GM12878 (cell line): ENCODE measurements at regions not wholly inside any gene's neighbourhood (a gene's known extent, or its start where the extent isn't known, plus 50 kb on each side); places are given as distances from the start of the nearest gene placed in this dataset.

ENCODE experiments used
- ATAC-seq: fragments of 200-7000 bp; cut with Tn5 transposase; 3 replicates; pipeline ENCODE4 v1.9.1; 2020; ENCODE audit warnings: mild to moderate bottlenecking, moderate library complexity
- BruUV-seq: library from RNA; stranded (reverse); fragments of 400-500 nt; replicated peaks from 2 replicates; lab custom pipeline; 2021; lab: Mats Ljungman, UMichigan
- CTCF ChIA-PET: fragments of 300-600 bp; sonication (Branson Sonifier 250); formaldehyde crosslinking; extraction: SDS; loops from one replicate; lab custom pipeline; 2021; ENCODE audit warnings: inconsistent platforms; lab: Yijun Ruan, JAX
- POLR2A ChIA-PET: fragments of 350-600 bp; formaldehyde crosslinking; extraction: SDS; loops from one replicate; lab custom pipeline; 2021; ENCODE audit warnings: inconsistent platforms; lab: Charles Lee
- RAD21 ChIA-PET: fragments of 300-600 bp; sonication (Branson Sonifier 250); formaldehyde crosslinking; loops from one replicate; lab custom pipeline; 2023; ENCODE audit warnings: antibody characterized with exemption; ENCODE audit not compliant: unreplicated experiment; lab: Charles Lee
- SMC1A ChIA-PET: fragments of 300-600 bp; sonication (Branson Sonifier 250); formaldehyde crosslinking; loops from one replicate; lab custom pipeline; 2023; ENCODE audit not compliant: unreplicated experiment, uncharacterized antibody; lab: Charles Lee
- DNase-seq: peaks from one replicate; pipeline ENCODE4 v3.0.0-alpha.2; 2011; ENCODE audit warnings: low read depth, low spot score
- FAIRE-seq: peaks from 3 replicates; lab custom pipeline; 2011; peaks lifted over from hg19 to GRCh38; lab: Jason Lieb, UNC
- H2AFZ ChIP-seq: 2 replicates; pipeline ENCODE4 v1.6.0; 2011; ENCODE audit warnings: low read depth, low read length, control low read depth; ENCODE audit not compliant: control insufficient read depth
- H3K27ac ChIP-seq: 2 replicates; pipeline ENCODE4 v1.5.1; 2011; ENCODE audit warnings: control low read depth; ENCODE audit not compliant: control insufficient read depth, insufficient read depth
- H3K27me3 ChIP-seq, 2 experiments: replicated peaks in 1 of 2; 2 replicates each; pipeline versions ENCODE4 v1.6.0 to v1.6.1; 2011; ENCODE audit warnings: low read length in 1 of 2; ENCODE audit not compliant: control insufficient read depth in 2 of 2, insufficient read depth in 2 of 2
- H3K36me3 ChIP-seq, 2 experiments: 2 replicates each; pipeline ENCODE4 v1.5.1; 2011; ENCODE audit warnings: low read length in 1 of 2; ENCODE audit not compliant: control insufficient read depth in 2 of 2, insufficient read depth in 2 of 2
- H3K4me1 ChIP-seq: 2 replicates; pipeline ENCODE4 v1.6.1; 2011; ENCODE audit warnings: mild to moderate bottlenecking, low read length, moderate library complexity, mixed read lengths; ENCODE audit not compliant: control insufficient read depth, insufficient read depth
- H3K4me2 ChIP-seq: 2 replicates; pipeline ENCODE4 v1.6.0; 2011; ENCODE audit warnings: control low read depth; ENCODE audit not compliant: control insufficient read depth, insufficient read depth
- H3K4me3 ChIP-seq: fragments of 200-600 bp; sonication (generic); 2 replicates; pipeline ENCODE4 v1.5.1; 2016
- H3K79me2 ChIP-seq: 2 replicates; pipeline ENCODE4 v1.6.0; 2011; ENCODE audit warnings: low read length; ENCODE audit not compliant: control insufficient read depth, insufficient read depth
- H3K9ac ChIP-seq: 2 replicates; pipeline ENCODE4 v1.8.0; 2011; ENCODE audit warnings: low read length, control low read depth, mixed read lengths; ENCODE audit not compliant: control insufficient read depth, insufficient read depth
- H3K9me3 ChIP-seq: replicated peaks from 3 replicates; pipeline ENCODE4 v1.5.1; 2011; ENCODE audit warnings: mild to moderate bottlenecking, low read length; ENCODE audit not compliant: control insufficient read depth, insufficient read depth
- H4K20me1 ChIP-seq: 2 replicates; pipeline ENCODE4 v1.6.0; 2011; ENCODE audit not compliant: control insufficient read depth, insufficient read depth
- FOXM1 ChIP-seq: IDR thresholded peaks from 2 replicates; pipeline ENCODE4 v1.6.1; 2012; ENCODE audit warnings: low read depth, mild to moderate bottlenecking, inconsistent platforms, low read length, moderate library complexity
- MAX ChIP-seq: IDR thresholded peaks from 2 replicates; pipeline ENCODE4 v1.6.1; 2012; ENCODE audit warnings: low read depth, low read length, improper control_type of control experiment
- NR2C1 ChIP-seq: fragments of 450-650 bp; IDR thresholded peaks from 2 replicates; pipeline ENCODE4 v1.6.1; 2017; ENCODE audit warnings: antibody characterized with exemption, mild to moderate bottlenecking, moderate library complexity
- NR2C2 ChIP-seq: IDR thresholded peaks from 2 replicates; pipeline ENCODE4 v1.6.1; 2011; ENCODE audit warnings: borderline replicate concordance, low read depth; ENCODE audit not compliant: control insufficient read depth, insufficient read length
- PAX5 ChIP-seq: IDR thresholded peaks from 2 replicates; pipeline ENCODE4 v1.6.1; 2011; ENCODE audit warnings: low read depth, low read length, borderline replicate concordance
- POLR2AphosphoS2 ChIP-seq: IDR thresholded peaks from 2 replicates; pipeline ENCODE4 v1.6.1; 2011; ENCODE audit warnings: low read depth, mild to moderate bottlenecking, low read length, improper control_type of control experiment, moderate library complexity
- RCOR1 ChIP-seq: conservative IDR thresholded peaks from 2 replicates; pipeline ENCODE4 v1.6.1; 2012; ENCODE audit warnings: low read depth, low read length, improper control_type of control experiment
- RELA ChIP-seq: fragments of 450-650 bp; IDR thresholded peaks from 2 replicates; pipeline ENCODE4 v1.8.0; 2014; ENCODE audit warnings: borderline replicate concordance; ENCODE audit not compliant: partially characterized antibody
- SMC3 ChIP-seq: IDR thresholded peaks from 2 replicates; pipeline ENCODE4 v1.6.1; 2011; ENCODE audit warnings: low read length, improper control_type of control experiment, borderline replicate concordance
- SPI1 ChIP-seq: IDR thresholded peaks from 2 replicates; pipeline ENCODE4 v1.6.1; 2011; ENCODE audit warnings: low read depth, mild to moderate bottlenecking, low read length, moderate library complexity, borderline replicate concordance; ENCODE audit not compliant: insufficient read depth
- SREBF2 ChIP-seq: IDR thresholded peaks from 2 replicates; pipeline ENCODE4 v1.6.1; 2012; ENCODE audit warnings: mild to moderate bottlenecking, low read length
- SUZ12 ChIP-seq: fragments of 200-600 bp; sonication (generic); IDR thresholded peaks from one replicate; pipeline ENCODE4 v1.6.1; 2018; ENCODE audit warnings: antibody characterized with exemption, mild to moderate bottlenecking; ENCODE audit not compliant: unreplicated experiment
- TARDBP ChIP-seq: IDR thresholded peaks from 2 replicates; pipeline ENCODE4 v1.6.1; 2016; ENCODE audit warnings: borderline replicate concordance
- TBL1XR1 ChIP-seq: IDR thresholded peaks from 2 replicates; pipeline ENCODE4 v1.6.1; 2012; ENCODE audit warnings: low read depth, low read length, improper control_type of control experiment
- ZNF622 ChIP-seq: fragments of 450-650 bp; IDR thresholded peaks from 2 replicates; pipeline ENCODE4 v1.6.1; 2017; ENCODE audit warnings: mild to moderate bottlenecking, inconsistent platforms
- ZZZ3 ChIP-seq: IDR thresholded peaks from 2 replicates; pipeline ENCODE4 v1.6.1; 2011; ENCODE audit warnings: low read depth; ENCODE audit not compliant: control insufficient read depth, insufficient read length
- WGBS: methylation state at CpG from one replicate; pipeline ENCODE4 v1.1.6; 2016; ENCODE audit warnings: low lambda C conversion rate; ENCODE audit not compliant: insufficient replicate concordance, insufficient coverage; ENCODE audit errors: missing lambda C conversion rate; 5-methylcytosine and 5-hydroxymethylcytosine counted together
- in situ Hi-C: fragments of 300-500 bp; cut with MboI; formaldehyde crosslinking; loops from 9 replicates; pipeline ENCODE4 v1.14.3; 2018; ENCODE audit warnings: mixed read lengths
- intact Hi-C: fragments of 100-400 bp; cut with micrococcal nuclease; formaldehyde crosslinking; loops from one replicate; pipeline ENCODE4 v1.14.2; 2022; ENCODE audit not compliant: unreplicated experiment
- TF ChIP-seq, protein P1 (sequence below): fragments of 150-350 bp; IDR thresholded peaks from 2 replicates; pipeline ENCODE4 v1.6.1; 2014; ENCODE audit warnings: mild to moderate bottlenecking, low read depth, low read length

- WGBS, result 19% methylated on average over 4 of the region's 4 CpGs
- ATAC-seq (no peak), FAIRE-seq (no peak), DNase-seq (no peak)
- TF ChIP-seq SMC3, result no peak
- TF ChIP-seq, protein P1, sequence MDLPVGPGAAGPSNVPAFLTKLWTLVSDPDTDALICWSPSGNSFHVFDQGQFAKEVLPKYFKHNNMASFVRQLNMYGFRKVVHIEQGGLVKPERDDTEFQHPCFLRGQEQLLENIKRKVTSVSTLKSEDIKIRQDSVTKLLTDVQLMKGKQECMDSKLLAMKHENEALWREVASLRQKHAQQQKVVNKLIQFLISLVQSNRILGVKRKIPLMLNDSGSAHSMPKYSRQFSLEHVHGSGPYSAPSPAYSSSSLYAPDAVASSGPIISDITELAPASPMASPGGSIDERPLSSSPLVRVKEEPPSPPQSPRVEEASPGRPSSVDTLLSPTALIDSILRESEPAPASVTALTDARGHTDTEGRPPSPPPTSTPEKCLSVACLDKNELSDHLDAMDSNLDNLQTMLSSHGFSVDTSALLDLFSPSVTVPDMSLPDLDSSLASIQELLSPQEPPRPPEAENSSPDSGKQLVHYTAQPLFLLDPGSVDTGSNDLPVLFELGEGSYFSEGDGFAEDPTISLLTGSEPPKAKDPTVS, result no peak
- TF ChIP-seq NR2C2, result no peak
- TF ChIP-seq ZNF622, result no peak
- TF ChIP-seq PAX5, result no peak
- no peaks in the 10 kb centered on the region for H3K4me1 ChIP-seq
- H3K36me3 ChIP-seq, result no peaks in the 10 kb centered on the region
- intact Hi-C loops, result no loop called here
- H3K9ac ChIP-seq, result no peak overlapping the region
- H3K4me2 ChIP-seq, result no peak overlapping the region
- H2AFZ ChIP-seq, result no peak overlapping the region
- no peak overlapping the region for H3K4me3 ChIP-seq
- H3K79me2 ChIP-seq, result no peaks in the 10 kb centered on the region
- ChIA-PET RAD21 (no interaction called here), CTCF (no interaction called here), POLR2A (no interaction called here), SMC1A (interaction anchor here (0.6 kb wide), 1 partner anchor 1498 kb away, joined by 3 read pairs; no protein-coding TSS in a partner anchor)
- BruUV-seq, result no TSS peak
- no peaks in the 10 kb centered on the region for H3K9me3 ChIP-seq
- H4K20me1 ChIP-seq, result no peaks in the 10 kb centered on the region
- no peaks in the 10 kb centered on the region for H3K27me3 ChIP-seq
- in situ Hi-C loops, result no loop called here
- no peak overlapping the region for H3K27ac ChIP-seq
Measured at GRCh38 chr13:89514534-89515312, 1832.8 kb upstream of the MIR17HG start.

DNA sequence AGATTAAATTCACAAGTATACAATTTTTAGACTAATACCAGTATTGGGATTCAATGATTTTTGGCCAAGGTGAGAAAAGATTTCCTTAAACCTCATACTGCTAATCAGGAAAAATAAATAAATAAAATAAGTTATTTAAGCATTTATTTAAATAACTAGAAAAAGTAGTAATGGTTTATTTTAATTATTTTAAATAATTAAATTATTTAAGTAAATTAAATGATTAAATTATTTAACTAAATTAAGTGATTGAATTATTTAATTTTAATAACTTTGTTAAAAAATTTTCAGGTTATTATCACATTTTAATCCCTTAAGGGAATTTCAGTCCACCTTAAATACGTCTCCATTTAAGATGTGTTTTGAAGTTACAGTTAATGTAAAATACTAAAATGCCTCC lies 1831.5 kb upstream of the MIR17HG start:
- no peaks in the 10 kb centered on the region for H3K4me1 ChIP-seq
- no peak overlapping the region for H3K4me2 ChIP-seq
- H2AFZ ChIP-seq, result no peak overlapping the region
- SMC1A ChIA-PET, result no interaction called here
- FAIRE-seq (no peak), ATAC-seq (no peak), DNase-seq (no peak)
- H3K27me3 ChIP-seq, result no peaks in the 10 kb centered on the region
- CTCF ChIA-PET, result no interaction called here
- intact Hi-C loops (no loop called here), in situ Hi-C loops (no loop called here)
- RAD21 ChIA-PET, result no interaction called here
- no peaks in the 10 kb centered on the region for H3K9me3 ChIP-seq
- no peak overlapping the region for H3K4me3 ChIP-seq
- 67% methylated on average over 1 of the region's 1 CpG for WGBS
- BruUV-seq, result no TSS peak
- no peaks in the 10 kb centered on the region for H3K79me2 ChIP-seq
- H3K9ac ChIP-seq, result no peak overlapping the region
- H3K36me3 ChIP-seq, result no peaks in the 10 kb centered on the region
- no peaks in the 10 kb centered on the region for H4K20me1 ChIP-seq
- H3K27ac ChIP-seq, result no peak overlapping the region
- POLR2A ChIA-PET, result no interaction called here
- no peak for TF ChIP-seq RELA
- TF ChIP-seq ZZZ3, result no peak
- TF ChIP-seq SUZ12, result no peak
- TF ChIP-seq TBL1XR1, result no peak
- TF ChIP-seq SMC3, result no peak
- no peak for TF ChIP-seq ZNF622
- TF ChIP-seq SPI1, result no peak
- no peak for TF ChIP-seq NR2C1
- TF ChIP-seq TARDBP, result no peak
- no peak for TF ChIP-seq FOXM1
- no peak for TF ChIP-seq RCOR1
- TF ChIP-seq NR2C2, result no peak
- no peak for TF ChIP-seq MAX
- no peak for TF ChIP-seq SREBF2
- TF ChIP-seq POLR2AphosphoS2, result no peak
